ENCODE measurements at regions not wholly inside any gene's neighbourhood (a gene's known extent, or its start where the extent isn't known, plus 50 kb on each side); places are given as distances from the start of the nearest gene placed in this dataset.

- TF ChIP-seq PATZ1 (CRISPR knock-in tag; IDR thresholded peaks at IDR 0.05; ENCODE audit: borderline replicate concordance) (no peak), PPARA (CRISPR knock-in tag; IDR thresholded peaks at IDR 0.05; ENCODE audit: borderline replicate concordance) (no peak), TOX (CRISPR knock-in tag; IDR thresholded peaks at IDR 0.05; ENCODE audit: borderline replicate concordance) (no peak), ZNF8 (CRISPR knock-in tag; IDR thresholded peaks at IDR 0.05) (no peak), ZFP30 (CRISPR knock-in tag; IDR thresholded peaks at IDR 0.05) (no peak), RARB (CRISPR knock-in tag; IDR thresholded peaks at IDR 0.05) (no peak), ZNF565 (CRISPR knock-in tag; conservative IDR thresholded peaks at IDR 0.05; ENCODE audit: low read depth) (no peak), TSHZ2 (CRISPR knock-in tag; IDR thresholded peaks at IDR 0.05) (no peak), TCF4 (CRISPR knock-in tag; IDR thresholded peaks at IDR 0.05; ENCODE audit: borderline replicate concordance) (no peak), CREB5 (CRISPR knock-in tag; IDR thresholded peaks at IDR 0.05; ENCODE audit: low read depth) (no peak), BACH2 (CRISPR knock-in tag; IDR thresholded peaks at IDR 0.05; ENCODE audit: borderline replicate concordance) (no peak)
Measured at GRCh38 chr4:31034550-31034949, 314.4 kb downstream of the PCDH7 start.

Measured in SK-N-SH treated with all-trans-retinoic acid at 6 μM for 48 hours (cell line).